GM19395 (cell line): ENCODE measurements at regions not wholly inside any gene's neighbourhood (a gene's known extent, or its start where the extent isn't known, plus 50 kb on each side); places are given as distances from the start of the nearest gene placed in this dataset.

Experiments used
- ATAC-seq: cut with Tn5 transposase; IDR thresholded peaks from one replicate; pipeline ENCODE4 v1.9.1; 2021; ENCODE audit warnings: mild to moderate bottlenecking, moderate library complexity; ENCODE audit not compliant: unreplicated experiment

DNA sequence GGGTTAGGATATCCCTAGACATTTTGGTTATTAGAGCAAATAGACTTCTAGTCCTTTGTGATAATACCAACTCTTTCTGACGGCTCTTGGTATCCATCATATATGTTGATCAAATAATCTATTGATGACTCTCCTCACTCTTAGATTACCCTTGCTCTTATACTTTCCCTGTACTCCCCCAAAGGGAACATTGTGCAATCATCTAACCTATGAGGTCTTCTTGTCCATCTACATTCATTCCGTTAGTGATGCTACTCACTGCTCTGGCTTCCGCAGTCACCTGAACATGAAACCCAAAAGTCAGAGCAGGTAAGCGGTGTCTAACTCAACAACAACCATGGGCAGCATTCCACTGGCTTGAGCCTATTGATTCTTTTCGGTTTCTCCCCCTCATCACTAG, 223.7 kb upstream of the SALL1 start:
- ATAC-seq: no peak

DNA sequence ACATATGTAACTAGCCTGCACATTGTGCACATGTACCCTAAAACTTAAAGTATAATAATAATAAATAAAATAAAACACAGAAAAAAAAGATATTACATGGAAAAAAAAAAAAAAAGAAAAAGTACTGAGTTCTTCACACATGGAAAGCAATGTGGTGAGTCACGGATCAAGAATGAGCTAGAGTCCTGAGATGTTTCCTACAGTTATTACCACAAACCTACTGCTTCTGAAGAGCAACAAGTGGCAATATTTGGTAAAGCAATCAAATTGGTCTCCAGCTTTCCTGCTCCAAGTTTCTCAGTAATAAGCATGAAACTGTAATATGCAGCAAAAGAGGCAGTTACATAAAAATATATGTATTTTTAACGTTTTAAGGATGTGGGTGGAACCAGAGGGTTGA, 223.3 kb upstream of the SALL1 start:
- no peak for ATAC-seq

DNA sequence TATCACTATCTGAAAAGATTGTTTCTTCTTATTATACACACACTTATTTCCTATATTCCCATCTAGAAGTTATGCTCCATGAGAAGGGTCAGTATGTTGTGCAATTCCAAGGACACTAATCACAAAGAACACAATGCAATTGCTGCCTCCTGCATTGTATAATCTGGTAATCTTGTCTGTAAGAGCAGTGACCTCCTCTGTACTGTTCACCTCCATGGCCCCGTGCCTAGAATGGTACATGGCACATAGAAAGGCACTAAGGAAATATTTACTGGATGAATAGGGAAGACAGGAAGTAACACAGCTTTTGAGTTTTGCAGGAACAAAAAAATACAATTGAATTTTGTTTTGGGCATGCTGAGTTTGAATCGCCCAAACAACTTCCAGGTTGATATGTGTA, 214.6 kb upstream of the SALL1 start:
- no peak for ATAC-seq

DNA sequence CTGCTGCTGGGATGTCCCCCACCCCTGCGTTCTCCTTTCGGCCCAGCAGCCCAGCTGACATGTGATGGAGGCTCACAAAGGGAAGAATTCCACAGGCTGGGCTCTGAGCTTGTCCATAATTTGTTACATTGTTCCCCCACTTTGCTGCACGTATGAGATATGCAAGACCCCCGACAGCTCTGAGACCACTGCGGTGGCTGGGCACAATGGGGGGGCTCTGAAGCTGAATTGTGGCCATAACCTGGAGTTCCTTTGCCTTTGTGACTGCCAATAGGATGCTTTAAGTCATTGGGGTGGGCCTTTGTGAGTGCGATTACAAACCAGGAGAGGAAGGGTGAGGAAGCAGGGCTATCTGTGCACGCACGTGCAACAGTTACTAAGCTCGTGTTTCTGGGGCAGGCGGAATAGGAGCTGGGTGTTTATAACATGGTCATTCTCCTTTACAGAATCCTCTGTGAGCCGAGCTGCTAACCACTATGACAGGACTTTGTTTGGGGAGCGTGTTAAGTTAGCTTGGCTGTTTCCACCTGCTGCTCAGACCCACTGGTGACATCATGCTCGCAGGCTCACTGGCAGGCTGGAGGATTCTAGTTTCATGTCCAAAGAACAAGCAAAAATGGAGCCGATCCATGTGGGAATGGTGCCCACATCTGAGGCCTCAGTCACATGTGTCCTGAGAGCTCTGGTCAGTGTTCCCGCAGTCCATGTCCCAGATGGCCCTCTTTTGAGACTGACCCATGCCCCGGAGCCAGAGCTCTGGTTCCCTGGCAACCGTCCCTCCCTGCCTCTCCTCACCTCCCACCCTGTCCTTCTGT, 208.3 kb upstream of the SALL1 start:
- ATAC-seq: no peak

DNA sequence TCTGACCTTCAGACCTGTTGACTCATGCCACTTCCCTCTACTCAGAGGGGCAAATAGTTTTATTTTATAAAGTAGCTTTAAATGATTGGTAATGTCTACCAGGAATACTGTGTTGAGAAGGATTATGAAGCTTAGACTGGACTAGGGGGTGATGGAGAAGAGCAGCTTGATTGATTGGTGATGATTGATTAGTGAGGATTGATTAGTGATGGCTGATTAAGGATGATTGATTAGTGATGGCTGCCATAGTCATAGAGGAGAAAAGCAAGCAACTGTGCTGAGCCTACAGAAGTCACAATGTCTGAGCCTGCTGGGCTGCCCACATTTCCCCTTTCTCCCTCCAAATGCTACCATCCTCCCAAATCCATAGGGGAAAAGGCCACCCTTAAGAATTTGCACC, 206.8 kb upstream of the SALL1 start:
- ATAC-seq: no peak

DNA sequence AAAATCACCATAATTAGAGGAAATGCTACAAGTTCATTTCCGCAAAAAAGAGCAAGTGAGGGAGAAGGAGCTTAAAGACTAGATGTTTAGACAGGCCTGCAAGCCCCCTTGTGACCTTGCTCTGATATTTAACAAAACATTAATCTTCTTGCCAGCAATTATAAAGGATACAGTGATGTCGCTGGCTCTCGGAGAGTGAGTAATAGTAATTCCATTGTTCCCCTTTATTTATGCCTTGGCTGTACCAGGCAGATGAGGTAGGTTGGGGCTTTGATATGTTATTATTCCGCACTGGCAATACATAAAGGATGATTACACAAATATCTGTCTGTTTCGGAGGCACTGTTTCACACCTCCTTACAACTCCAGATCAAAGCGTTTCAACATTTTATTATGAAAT, 204.8 kb upstream of the SALL1 start:
- no peak for ATAC-seq

DNA sequence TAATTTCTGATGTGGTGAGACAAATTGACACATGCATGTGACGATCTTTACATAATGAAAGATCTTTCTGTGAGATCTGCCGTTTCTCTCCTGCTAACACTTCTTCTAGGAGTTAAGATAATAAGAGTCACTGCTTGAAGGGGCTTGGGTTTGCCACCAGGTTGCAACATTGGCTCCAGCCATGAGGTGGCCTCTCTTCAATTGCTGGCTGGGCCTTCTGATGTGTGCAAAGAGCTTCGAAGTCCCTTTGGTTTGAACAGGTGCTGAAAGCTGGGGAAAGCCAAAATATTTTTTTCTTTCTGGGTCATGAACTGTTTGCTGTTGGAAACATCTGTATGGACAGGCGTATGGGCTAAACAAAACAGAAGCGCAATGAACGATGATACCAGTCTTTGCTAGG, 204.1 kb upstream of the SALL1 start:
- no peak for ATAC-seq

DNA sequence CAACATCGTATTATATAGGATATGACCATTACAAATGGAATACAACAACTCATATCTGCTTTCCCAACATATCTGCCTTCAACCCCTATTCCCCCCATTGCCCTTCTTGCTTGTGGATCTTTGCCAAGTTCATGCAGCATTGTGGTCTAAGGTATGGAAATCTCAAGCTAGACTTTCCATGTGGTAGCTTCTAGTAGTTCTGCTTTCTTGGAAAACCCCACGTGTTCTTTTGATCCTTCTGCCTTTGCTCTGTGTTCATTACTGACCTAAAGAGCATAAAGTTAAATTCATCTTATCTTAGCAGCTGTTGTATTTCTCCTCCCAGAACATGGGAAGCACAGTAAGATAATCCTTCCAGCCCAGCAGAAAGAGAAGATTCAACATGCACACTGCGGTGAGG, 202.0 kb upstream of the SALL1 start:
- no peak for ATAC-seq

DNA sequence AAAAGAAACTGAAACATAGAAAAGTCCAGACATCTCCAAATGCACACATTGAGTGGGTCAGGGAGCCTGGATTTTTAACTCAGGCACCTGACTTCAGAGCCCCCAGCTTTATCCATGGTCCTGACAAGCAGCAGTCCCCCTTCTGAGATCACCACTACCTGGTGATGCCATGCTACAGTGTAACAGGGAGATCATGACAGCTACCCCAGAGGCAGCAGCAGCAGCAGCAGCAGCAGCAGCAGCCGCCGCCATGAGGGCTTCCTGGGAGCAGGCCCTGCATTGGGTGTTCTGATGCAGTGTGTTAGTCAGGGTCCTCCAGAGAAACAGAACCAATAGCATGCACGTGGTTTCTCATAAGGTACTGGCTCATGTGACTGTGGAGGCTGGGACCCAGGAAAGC, 198.6 kb upstream of the SALL1 start:
- ATAC-seq: no peak

DNA sequence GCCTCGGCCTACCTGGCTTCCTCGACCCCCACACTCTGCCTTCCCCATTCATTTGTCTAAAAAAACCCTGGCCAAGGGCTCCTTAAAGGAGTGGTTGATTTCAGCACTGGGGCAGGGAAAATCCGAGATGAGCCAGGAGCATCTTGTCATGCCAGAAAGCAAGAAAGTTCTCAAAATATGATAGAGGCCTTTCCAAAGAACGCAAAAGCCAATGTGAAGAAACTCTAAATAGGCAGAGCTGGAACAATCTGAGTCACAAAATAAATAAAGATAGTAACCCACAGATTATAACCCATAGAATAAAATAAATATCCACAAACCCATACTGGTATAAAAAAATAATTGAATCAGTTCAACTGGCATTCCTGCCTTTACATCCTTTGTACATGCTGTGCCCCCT, 192.3 kb upstream of the SALL1 start:
- no peak for ATAC-seq

DNA sequence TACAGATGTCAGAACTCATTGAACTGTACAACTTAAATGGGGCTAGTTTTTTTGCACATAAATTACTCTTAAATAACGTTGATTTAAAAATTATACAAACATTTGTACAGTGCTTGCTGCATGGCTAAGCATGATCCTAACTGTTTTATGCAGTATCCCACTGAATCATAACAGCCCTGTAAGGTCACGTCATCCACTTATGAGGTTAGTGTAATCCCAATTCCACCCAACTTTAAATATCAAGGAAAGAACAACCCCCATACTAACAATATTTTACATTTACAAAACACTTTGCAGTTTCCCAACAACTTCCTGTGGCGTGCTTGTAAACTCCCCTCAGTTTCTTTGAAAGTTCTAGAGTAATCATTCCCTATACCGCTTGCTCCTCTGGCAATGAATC, 190.1 kb upstream of the SALL1 start:
- ATAC-seq: no peak

DNA sequence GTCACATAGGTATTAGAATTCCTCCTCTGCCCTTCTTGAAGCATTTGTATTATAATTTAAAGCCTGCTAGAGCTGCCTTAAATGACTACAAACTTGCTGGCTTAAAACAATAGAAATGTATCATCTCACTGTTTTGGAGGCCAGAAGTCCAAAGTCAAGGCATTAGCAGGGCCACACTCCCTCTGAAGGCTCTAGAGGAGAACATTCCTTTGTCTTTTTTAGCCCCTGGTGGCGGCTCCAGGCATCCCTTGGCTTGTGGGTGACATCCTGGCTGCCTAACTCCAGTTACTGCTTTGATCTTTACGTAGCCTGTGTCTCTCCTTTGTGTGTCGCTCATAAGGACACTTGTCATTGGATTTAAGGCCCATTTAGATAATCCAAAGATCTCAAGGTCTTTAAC, 186.6 kb upstream of the SALL1 start:
- no peak for ATAC-seq

DNA sequence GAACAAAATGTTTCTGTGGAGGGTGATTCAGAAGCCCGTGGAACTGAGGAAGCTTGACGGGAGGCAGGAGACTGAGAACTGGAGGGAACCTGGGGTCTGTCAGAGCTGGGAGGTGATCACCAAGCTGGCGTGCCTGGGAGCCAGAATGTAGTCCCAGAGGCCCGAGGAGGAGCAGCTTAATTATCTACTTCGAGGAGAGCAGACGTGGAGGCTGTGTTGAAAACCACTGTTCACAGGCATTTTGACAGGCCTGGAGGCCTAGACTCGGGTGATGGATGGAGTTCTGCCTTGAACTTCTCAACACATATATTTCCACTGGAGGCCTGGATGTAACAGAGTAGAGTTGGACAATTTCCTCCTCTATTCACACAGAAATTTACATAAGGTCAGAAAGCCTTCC, 177.7 kb upstream of the SALL1 start:
- ATAC-seq: no peak

DNA sequence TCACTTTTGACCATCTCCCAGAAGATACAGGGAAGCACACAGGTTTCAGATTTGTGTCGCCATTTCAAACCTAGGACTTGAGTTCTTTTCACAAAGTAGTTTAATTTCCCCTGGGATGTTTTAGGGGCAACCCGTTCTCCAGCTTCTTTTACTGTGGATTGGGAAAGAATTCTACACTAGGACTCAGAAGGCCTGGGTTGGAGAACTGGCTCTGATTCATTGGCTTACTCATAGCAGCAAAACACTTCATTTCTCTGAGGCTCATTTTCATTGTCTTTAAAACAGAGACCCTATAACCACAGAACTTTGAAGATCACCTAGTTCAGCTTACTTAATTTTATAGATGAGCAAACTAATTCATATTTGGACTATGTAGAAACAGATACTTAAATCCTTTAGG, 175.9 kb upstream of the SALL1 start:
- ATAC-seq: no peak

DNA sequence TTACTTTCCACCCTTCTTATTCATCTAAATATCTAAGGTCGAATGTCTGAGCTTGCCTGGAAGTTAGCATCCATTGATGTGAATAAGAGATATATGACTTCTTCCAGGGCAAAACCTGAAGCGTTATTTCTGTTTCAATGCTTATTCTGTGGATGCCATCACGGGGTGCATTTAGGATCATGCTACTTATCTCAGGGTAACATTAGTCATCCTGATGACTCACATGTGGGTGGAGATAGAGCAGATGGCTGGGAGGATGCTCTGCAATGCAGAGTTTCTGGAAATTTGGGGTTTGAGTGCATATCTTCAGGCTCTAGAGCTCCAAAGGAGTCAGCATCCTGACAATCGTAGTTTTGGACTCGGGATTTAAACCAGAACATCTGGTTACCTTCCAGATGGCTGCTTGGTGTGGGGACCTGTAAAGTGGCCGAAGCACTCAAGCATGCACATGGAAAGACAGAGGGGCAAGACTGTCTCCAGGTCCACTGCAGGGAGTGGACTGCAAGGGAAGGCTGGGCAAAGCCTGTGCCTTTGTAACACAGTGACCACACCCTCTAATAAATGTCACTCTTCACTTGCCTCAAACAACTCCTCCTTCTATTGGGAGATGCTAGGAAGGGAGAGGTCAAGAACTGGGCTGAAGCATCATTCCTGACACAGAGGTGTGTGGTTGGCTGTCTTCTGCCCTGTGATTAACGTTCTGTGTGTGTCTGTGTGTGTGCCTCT, 175.2 kb upstream of the SALL1 start:
- no peak for ATAC-seq

DNA sequence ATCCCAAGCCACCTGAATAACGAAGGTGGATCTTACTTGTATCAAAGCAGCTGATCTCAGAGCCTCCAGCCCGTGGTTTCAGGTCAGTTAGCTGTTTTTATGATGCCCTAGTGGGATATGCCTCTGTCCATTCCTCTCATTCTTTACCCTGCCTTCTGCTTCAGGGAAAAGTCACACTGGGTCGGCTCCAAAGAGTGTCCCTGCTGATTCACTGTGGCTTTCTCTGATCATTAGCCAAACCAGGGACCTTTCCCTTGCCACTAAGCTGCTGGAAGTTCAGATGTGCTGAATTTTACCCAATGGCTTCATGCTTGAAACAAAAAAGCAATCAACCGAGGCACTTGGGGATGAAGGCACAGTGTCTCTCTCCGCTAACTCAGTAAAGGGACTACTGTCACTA, 170.2 kb upstream of the SALL1 start:
- no peak for ATAC-seq

DNA sequence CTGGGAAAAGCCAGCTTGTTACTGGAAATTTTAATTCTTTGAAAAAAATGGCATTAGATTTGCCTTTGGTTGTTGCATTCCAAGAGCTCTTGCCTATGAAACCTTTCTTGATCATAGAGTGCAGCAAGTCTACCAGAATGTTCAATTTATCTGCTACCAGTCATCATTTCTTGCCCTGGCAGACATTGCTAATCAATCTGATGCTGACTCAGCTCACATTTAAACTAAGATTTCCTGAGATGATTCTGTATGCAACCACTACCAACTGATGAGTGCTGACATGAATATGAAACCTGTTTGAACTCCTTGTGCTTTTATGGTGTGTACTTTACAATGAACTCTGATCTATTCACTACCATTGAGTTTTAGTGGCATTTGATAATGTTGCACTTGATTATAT, 166.5 kb upstream of the SALL1 start:
- ATAC-seq: no peak

DNA sequence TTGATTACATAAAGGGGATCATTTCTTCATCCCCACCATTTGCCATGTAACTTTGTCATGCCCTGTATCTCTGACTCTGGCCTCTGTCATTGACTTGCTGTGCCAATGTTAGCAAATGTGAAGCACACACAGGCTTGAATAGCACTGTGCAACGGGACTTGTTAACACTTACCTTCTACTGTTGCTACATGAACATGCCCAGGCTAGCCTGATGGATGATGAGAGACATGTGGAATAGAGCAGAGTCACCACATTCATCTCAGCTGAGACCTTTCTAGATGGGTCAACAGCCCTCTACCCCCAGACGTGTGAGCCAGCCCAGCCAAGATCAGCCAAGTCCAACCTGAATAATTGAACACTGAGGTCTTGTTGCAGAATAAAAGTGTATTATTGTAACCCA, 162.1 kb upstream of the SALL1 start:
- no peak for ATAC-seq

DNA sequence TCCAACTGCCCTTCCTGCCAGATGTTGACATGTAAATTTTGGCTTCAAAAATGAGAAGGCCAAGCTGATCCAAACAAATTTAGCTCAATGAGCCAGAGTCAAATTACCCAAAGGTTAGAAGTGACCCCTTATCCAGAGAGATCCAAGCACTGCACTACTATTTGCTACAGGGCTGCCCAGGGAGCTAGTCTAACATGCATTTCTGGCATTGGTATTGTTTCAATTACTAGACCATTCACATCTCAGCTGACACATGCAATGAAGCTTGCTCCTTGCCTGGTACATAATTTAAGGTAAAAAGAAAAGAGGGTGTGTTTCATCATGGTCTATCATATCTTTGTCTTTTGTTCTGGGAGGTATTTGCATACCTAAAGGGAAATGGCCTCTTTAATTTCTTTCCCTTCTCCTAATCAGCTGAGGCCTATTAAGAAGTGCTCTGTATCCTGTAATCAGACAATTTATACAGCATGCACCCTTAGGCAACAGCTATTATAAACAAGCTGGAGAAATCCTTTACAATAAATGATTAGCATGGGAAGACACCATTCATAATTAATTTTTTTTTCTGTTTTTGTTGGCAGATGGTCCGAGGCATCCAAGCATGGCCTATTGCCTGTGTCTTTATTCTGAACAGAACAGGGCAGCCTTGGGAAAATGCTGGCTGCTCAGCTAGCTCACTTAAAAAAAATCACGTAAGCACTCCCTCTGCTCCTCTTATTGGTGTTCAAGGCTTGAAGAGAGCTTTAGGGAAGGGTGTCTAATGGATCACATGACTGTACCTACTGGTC, 161.5 kb upstream of the SALL1 start:
- ATAC-seq: no peak

DNA sequence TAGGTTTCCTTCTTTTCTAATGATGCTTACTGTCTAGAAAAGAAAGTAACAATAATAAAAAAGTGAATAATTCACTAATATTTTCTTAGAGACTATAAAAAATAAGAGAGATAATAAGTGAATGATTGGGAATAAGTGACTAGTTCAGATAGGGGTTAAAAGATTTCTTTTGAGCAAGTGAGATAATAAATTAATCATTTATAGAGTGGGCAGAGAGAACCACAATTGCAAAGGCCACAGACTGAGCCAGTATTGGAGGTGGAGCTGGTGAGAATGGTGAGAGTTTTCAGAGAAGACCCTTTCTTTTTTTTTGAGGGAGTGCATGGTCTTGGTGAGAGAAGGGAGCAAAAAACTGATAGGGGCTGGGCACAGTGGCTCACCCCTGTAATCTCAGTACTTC, 159.1 kb upstream of the SALL1 start:
- ATAC-seq: no peak

DNA sequence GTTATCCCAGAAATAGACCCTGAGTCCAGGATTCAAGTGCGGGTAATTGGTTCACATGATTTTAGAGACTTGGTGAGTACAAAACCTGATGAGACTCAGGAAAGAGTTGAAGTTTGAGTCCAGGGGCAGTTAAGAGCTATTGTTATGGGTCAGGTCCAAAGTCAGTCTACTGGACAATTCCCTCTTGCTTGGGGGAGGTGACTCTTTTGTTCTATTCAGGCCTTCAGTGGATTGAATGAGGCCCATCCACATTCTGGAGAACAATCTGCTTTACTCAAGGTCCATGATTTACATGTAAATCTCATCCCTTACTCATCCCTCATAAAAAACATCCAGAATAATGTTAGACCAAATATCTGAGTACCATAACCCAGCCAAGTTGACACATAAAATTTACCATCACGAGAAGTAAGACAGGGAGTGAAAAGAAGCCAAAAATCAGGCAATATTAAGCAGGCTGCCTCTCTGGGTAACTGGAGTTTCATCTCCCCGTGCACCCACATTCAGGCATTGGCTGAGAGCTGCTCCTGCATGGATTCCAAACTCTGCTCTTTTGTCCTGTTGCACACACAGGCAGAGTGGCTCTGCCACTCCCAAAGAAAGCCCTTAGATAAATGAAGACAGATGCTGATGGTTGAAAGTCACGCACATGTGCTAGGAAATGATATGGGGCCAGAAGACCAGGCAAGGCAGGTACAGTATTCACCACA, 156.0 kb upstream of the SALL1 start:
- ATAC-seq: no peak
